GM23338 (cell line): ENCODE measurements at regions not wholly inside any gene's neighbourhood (a gene's known extent, or its start where the extent isn't known, plus 50 kb on each side); places are given as distances from the start of the nearest gene placed in this dataset.

Source experiments
- CTCF ChIP-seq, 2 experiments: fragments of 200-600 bp in 1 of 2; sonication (generic) in 1 of 2; conservative IDR thresholded peaks; 2 replicates each; pipeline versions ENCODE4 v1.5.1 to v1.6.1; 2016 to 2017; ENCODE audit warnings: antibody characterized with exemption in 2 of 2, low read depth in 2 of 2, mild to moderate bottlenecking in 2 of 2, moderate library complexity in 1 of 2
- EZH2 ChIP-seq: fragments of 200-600 bp; sonication (generic); IDR thresholded peaks from one replicate; pipeline ENCODE4 v1.8.0; 2017; ENCODE audit warnings: antibody characterized with exemption, mild to moderate bottlenecking, low read depth; ENCODE audit not compliant: unreplicated experiment

- TF ChIP-seq CTCF (conservative IDR thresholded peaks at IDR 0.05; ENCODE audit: low read depth in 2 of 2) (no peak), EZH2 (no peak)
Observed at GRCh38 chr2:54040250-54040649, 69.5 kb upstream of the PSME4 start.
